H1 (cell line): ENCODE measurements at regions not wholly inside any gene's neighbourhood (a gene's known extent, or its start where the extent isn't known, plus 50 kb on each side); places are given as distances from the start of the nearest gene placed in this dataset.

ENCODE experiments used
- CTCF ChIA-PET: fragments of 300-600 bp; sonication (Branson Sonifier 250); formaldehyde crosslinking; loops from one replicate; lab custom pipeline; 2021; ENCODE audit not compliant: partially characterized antibody; lab: Charles Lee
- POLR2A ChIA-PET: fragments of 300-600 bp; sonication (Branson Sonifier 250); formaldehyde crosslinking; loops from one replicate; lab custom pipeline; 2021; ENCODE audit warnings: inconsistent platforms; ENCODE audit not compliant: partially characterized antibody; lab: Charles Lee
- DNase-seq, 2 experiments: peaks; one replicate each; pipeline versions ENCODE4 v3.0.0 to v3.0.0-alpha.2; 2010 to 2022; ENCODE audit warnings: low spot score in 2 of 2, low read depth in 1 of 2, mixed read lengths in 1 of 2
- FAIRE-seq: peaks from 2 replicates; lab custom pipeline; 2011; peaks lifted over from hg19 to GRCh38; lab: Jason Lieb, UNC
- H2AFZ ChIP-seq: 2 replicates; pipeline ENCODE4 v1.8.1; 2012; ENCODE audit warnings: low read length, inconsistent platforms
- H2AK5ac ChIP-seq: 2 replicates; pipeline ENCODE4 v1.6.1; 2013; ENCODE audit warnings: low read depth, low read length
- H2BK120ac ChIP-seq: replicated peaks from 2 replicates; pipeline ENCODE3; 2013; ENCODE audit warnings: low read depth, low read length, inconsistent platforms
- H2BK12ac ChIP-seq: 2 replicates; pipeline ENCODE4 v1.6.1; 2013; ENCODE audit warnings: low read depth, low read length
- H2BK15ac ChIP-seq: 2 replicates; pipeline ENCODE4 v1.6.1; 2013; ENCODE audit warnings: low read length
- H2BK20ac ChIP-seq: 2 replicates; pipeline ENCODE4 v1.6.1; 2013; ENCODE audit warnings: low read length
- H2BK5ac ChIP-seq: 2 replicates; pipeline ENCODE4 v1.6.1; 2013; ENCODE audit warnings: low read depth, low read length
- H3K14ac ChIP-seq: 2 replicates; pipeline ENCODE4 v1.6.1; 2013; ENCODE audit warnings: inconsistent platforms; ENCODE audit not compliant: insufficient read length
- H3K18ac ChIP-seq: 2 replicates; pipeline ENCODE4 v1.6.1; 2013; ENCODE audit warnings: low read length; ENCODE audit errors: extremely low read depth
- H3K23ac ChIP-seq: 2 replicates; pipeline ENCODE4 v1.6.1; 2013; ENCODE audit warnings: inconsistent platforms; ENCODE audit not compliant: insufficient read length
- H3K23me2 ChIP-seq: 2 replicates; pipeline ENCODE4 v1.6.1; 2013; ENCODE audit warnings: low read depth, low read length
- H3K27ac ChIP-seq: 2 replicates; pipeline ENCODE4 v1.6.1; 2011; ENCODE audit warnings: low read depth, low read length, inconsistent platforms
- H3K27me3 ChIP-seq, 4 experiments: replicated peaks in 1 of 4; 1 replicate in 1 of 4; 2 replicates in 3 of 4; pipeline versions ENCODE4 v1.6.1 to v1.8.1; 2011 to 2013; ENCODE audit warnings: low read length in 3 of 4, mild to moderate bottlenecking in 3 of 4, inconsistent platforms in 2 of 4, mixed read lengths in 2 of 4, moderate library complexity in 1 of 4; ENCODE audit not compliant: control insufficient read depth in 3 of 4, insufficient read depth in 3 of 4; ENCODE audit errors: extremely low read depth in 1 of 4
- H3K36me3 ChIP-seq, 4 experiments: 2 replicates each; pipeline versions ENCODE4 v1.6.1 to v1.8.1; 2011 to 2013; ENCODE audit warnings: mild to moderate bottlenecking in 4 of 4, low read length in 3 of 4, moderate library complexity in 2 of 4, control low read depth in 1 of 4, inconsistent platforms in 1 of 4; ENCODE audit not compliant: insufficient read depth in 4 of 4, control insufficient read depth in 2 of 4
- H3K4ac ChIP-seq: replicated peaks from 2 replicates; pipeline ENCODE3; 2013; ENCODE audit warnings: low read length, low read depth, mixed read lengths, inconsistent platforms; ENCODE audit not compliant: insufficient read length
- H3K4me1 ChIP-seq, 4 experiments: replicated peaks in 1 of 4; 1 replicate in 1 of 4; 2 replicates in 3 of 4; pipeline versions ENCODE4 v1.6.1 to v1.8.1; 2011 to 2013; ENCODE audit warnings: low read length in 3 of 4, inconsistent platforms in 2 of 4, mixed read lengths in 1 of 4; ENCODE audit not compliant: insufficient read depth in 4 of 4, control insufficient read depth in 3 of 4
- H3K4me2 ChIP-seq, 2 experiments: 2 replicates each; pipeline versions ENCODE4 v1.6.1 to v1.8.1; 2011 to 2013; ENCODE audit warnings: low read depth in 2 of 2, low read length in 2 of 2, control low read depth in 1 of 2, inconsistent platforms in 1 of 2, mild to moderate bottlenecking in 1 of 2; ENCODE audit not compliant: insufficient read depth in 1 of 2
- H3K4me3 ChIP-seq, 4 experiments: fragments of 200-600, 300-600 bp in 1 of 4; sonication (generic), shearing (Covaris generic), sonication (Bioruptor Twin) in 1 of 4; 2 replicates each; pipeline versions ENCODE4 v1.5.1 to v1.8.1; 2011 to 2016; ENCODE audit warnings: low read length in 4 of 4, low read depth in 3 of 4, control low read depth in 2 of 4, inconsistent platforms in 2 of 4, mild to moderate bottlenecking in 2 of 4, mixed read lengths in 1 of 4, moderate library complexity in 1 of 4; ENCODE audit not compliant: insufficient read depth in 2 of 4; ENCODE audit errors: extremely low read depth in 1 of 4
- H3K56ac ChIP-seq: replicated peaks from 2 replicates; pipeline ENCODE3; 2013; ENCODE audit warnings: low read depth, mild to moderate bottlenecking, mixed read lengths, low read length, inconsistent platforms; ENCODE audit not compliant: insufficient read length
- H3K79me1 ChIP-seq: 2 replicates; pipeline ENCODE4 v1.6.1; 2013; ENCODE audit warnings: low read depth, low read length, control low read depth
- H3K79me2 ChIP-seq, 2 experiments: 2 replicates each; pipeline versions ENCODE4 v1.6.1 to v1.8.1; 2012 to 2013; ENCODE audit warnings: low read length in 2 of 2, mild to moderate bottlenecking in 2 of 2, inconsistent platforms in 1 of 2; ENCODE audit not compliant: insufficient read depth in 2 of 2, control insufficient read depth in 1 of 2
- H3K9ac ChIP-seq, 4 experiments: replicated peaks in 1 of 4; 1 replicate in 1 of 4; 2 replicates in 3 of 4; pipeline versions ENCODE4 v1.6.1 to v1.8.1; 2011 to 2013; ENCODE audit warnings: low read depth in 3 of 4, low read length in 3 of 4, control low read depth in 2 of 4, mild to moderate bottlenecking in 2 of 4, moderate library complexity in 2 of 4, inconsistent platforms in 1 of 4; ENCODE audit errors: extremely low read depth in 1 of 4
- H3K9me3 ChIP-seq, 2 experiments: 2 replicates each; pipeline versions ENCODE4 v1.6.1 to v1.8.1; 2012 to 2013; ENCODE audit warnings: mild to moderate bottlenecking in 2 of 2, moderate library complexity in 2 of 2, control low read depth in 1 of 2, inconsistent platforms in 1 of 2, low read depth in 1 of 2, low read length in 1 of 2, mixed read lengths in 1 of 2; ENCODE audit not compliant: insufficient read depth in 2 of 2
- H4K20me1 ChIP-seq, 2 experiments: replicated peaks in 1 of 2; 2 replicates each; pipeline versions ENCODE3 to v1.8.1; 2011 to 2013; ENCODE audit warnings: inconsistent platforms in 2 of 2, low read length in 2 of 2, mild to moderate bottlenecking in 1 of 2; ENCODE audit not compliant: insufficient read depth in 2 of 2, control insufficient read depth in 1 of 2
- H4K5ac ChIP-seq: 2 replicates; pipeline ENCODE4 v1.6.1; 2013; ENCODE audit warnings: low read length, low read depth, mixed read lengths, inconsistent platforms; ENCODE audit not compliant: insufficient read length
- H4K8ac ChIP-seq: 2 replicates; pipeline ENCODE4 v1.8.0; 2013; ENCODE audit warnings: mild to moderate bottlenecking, moderate library complexity, low read length, inconsistent platforms; ENCODE audit not compliant: insufficient read depth; ENCODE audit errors: extremely low read depth
- H4K91ac ChIP-seq: replicated peaks from 2 replicates; pipeline ENCODE3; 2013; ENCODE audit warnings: low read length, mixed read lengths, inconsistent platforms; ENCODE audit not compliant: insufficient read length
- KDM1A ChIP-seq: fragments of 200-600, 300-600 bp; sonication (generic); IDR thresholded peaks from 2 replicates; pipeline ENCODE4 v1.7.1; 2016; ENCODE audit warnings: mild to moderate bottlenecking, low read length, borderline replicate concordance
- SIX5 ChIP-seq: IDR thresholded peaks from 2 replicates; pipeline ENCODE4 v1.6.1; 2011; ENCODE audit warnings: mild to moderate bottlenecking, low read depth, low read length
- WGBS, 2 experiments: shearing (Covaris generic) in 1 of 2; methylation state at CpG; one replicate each; pipeline versions ENCODE4 v1.1.6 to v1.1.7; 2013 to 2015; ENCODE audit warnings: low lambda C conversion rate in 2 of 2, mixed read lengths in 2 of 2, inconsistent platforms in 1 of 2, low coverage in 1 of 2, missing lambda C conversion rate in 1 of 2; ENCODE audit not compliant: insufficient replicate concordance in 2 of 2, insufficient coverage in 1 of 2, insufficient read length in 1 of 2; ENCODE audit errors: extremely low coverage in 1 of 2, missing lambda C conversion rate in 1 of 2; 5-methylcytosine and 5-hydroxymethylcytosine counted together
- TF ChIP-seq, protein P1 (sequence below): IDR thresholded peaks from 2 replicates; pipeline ENCODE4 v1.6.1; 2012; ENCODE audit warnings: low read length, inconsistent platforms
- TF ChIP-seq, protein P2 (sequence below), 3 experiments: IDR thresholded peaks; 1 replicate in 2 of 3; 2 replicates in 1 of 3; pipeline versions ENCODE4 v1.5.1 to v1.6.1; 2011; ENCODE audit warnings: low read length in 3 of 3, mild to moderate bottlenecking in 3 of 3, inconsistent platforms in 2 of 3, low read depth in 1 of 3, moderate library complexity in 1 of 3; ENCODE audit not compliant: insufficient read depth in 1 of 3; ENCODE audit errors: control extremely low read depth in 1 of 3

DNA sequence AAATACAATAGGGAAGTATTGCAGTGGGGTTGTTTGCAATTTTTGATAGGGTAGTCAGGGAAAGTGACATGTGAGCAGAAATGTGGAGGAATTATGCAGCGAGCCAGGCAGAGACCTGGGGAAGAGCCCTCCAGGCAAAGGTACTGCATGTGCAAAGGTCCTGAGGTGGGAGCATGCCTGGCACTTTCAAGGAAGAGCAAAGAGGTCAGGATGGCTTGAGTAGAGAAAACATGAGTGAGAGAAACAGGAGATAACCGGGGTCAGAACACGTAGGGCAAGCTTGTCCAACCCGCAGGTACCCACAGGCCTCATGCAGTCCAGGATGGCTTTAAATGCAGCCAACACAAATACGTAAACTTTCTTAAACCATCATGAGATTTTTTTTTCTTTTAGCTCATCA, 71.0 kb downstream of the COQ2 start:
- CTCF ChIA-PET: no interaction called here
- FAIRE-seq: no peak

More for the DNA sequence above, 71.0 kb downstream of the COQ2 start:
- Histone ChIP-seq H2BK20ac (no peak overlapping the region), H3K79me1 (no peaks in the 10 kb centered on the region), H3K56ac (no peak overlapping the region), H2BK12ac (no peak overlapping the region), H3K27me3 (peaks cover 0 to 2% (median 0%) of the 10 kb centered on the region in 4 experiments; a peak in 1 of 7 replicates), H4K8ac (no peak overlapping the region), H3K23me2 (no peaks in the 10 kb centered on the region), H4K20me1 (no peaks in the 10 kb centered on the region), H3K14ac (no peak overlapping the region), H3K9me3 (peaks cover under 1 to 3% of the 10 kb centered on the region in 2 experiments; a peak in 2 of 4 replicates), H3K18ac (no peak overlapping the region), H3K4me1 (peaks cover 0 to 12% (median 2%) of the 10 kb centered on the region in 4 experiments; a peak in 4 of 7 replicates), H3K4ac (no peak overlapping the region), H2BK15ac (no peak overlapping the region), H3K4me3 (no peak overlapping the region), H3K4me2 (no peak overlapping the region), H4K91ac (no peak overlapping the region), H3K23ac (no peak overlapping the region), H2BK5ac (no peak overlapping the region), H3K27ac (no peak overlapping the region), H2AK5ac (no peak overlapping the region), H3K79me2 (no peaks in the 10 kb centered on the region), H2AFZ (no peak overlapping the region), H3K36me3 (no peaks in the 10 kb centered on the region), H4K5ac (no peak overlapping the region), H2BK120ac (no peak overlapping the region), H3K9ac (no peak overlapping the region)
- no peak for DNase-seq
- TF ChIP-seq, protein P1, sequence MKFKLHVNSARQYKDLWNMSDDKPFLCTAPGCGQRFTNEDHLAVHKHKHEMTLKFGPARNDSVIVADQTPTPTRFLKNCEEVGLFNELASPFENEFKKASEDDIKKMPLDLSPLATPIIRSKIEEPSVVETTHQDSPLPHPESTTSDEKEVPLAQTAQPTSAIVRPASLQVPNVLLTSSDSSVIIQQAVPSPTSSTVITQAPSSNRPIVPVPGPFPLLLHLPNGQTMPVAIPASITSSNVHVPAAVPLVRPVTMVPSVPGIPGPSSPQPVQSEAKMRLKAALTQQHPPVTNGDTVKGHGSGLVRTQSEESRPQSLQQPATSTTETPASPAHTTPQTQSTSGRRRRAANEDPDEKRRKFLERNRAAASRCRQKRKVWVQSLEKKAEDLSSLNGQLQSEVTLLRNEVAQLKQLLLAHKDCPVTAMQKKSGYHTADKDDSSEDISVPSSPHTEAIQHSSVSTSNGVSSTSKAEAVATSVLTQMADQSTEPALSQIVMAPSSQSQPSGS: no peak
- TF ChIP-seq KDM1A (0 out of 2 replicates have a peak, but pooled peaks have one; percentile 47), SIX5 (no peak)
- TF ChIP-seq, protein P2, sequence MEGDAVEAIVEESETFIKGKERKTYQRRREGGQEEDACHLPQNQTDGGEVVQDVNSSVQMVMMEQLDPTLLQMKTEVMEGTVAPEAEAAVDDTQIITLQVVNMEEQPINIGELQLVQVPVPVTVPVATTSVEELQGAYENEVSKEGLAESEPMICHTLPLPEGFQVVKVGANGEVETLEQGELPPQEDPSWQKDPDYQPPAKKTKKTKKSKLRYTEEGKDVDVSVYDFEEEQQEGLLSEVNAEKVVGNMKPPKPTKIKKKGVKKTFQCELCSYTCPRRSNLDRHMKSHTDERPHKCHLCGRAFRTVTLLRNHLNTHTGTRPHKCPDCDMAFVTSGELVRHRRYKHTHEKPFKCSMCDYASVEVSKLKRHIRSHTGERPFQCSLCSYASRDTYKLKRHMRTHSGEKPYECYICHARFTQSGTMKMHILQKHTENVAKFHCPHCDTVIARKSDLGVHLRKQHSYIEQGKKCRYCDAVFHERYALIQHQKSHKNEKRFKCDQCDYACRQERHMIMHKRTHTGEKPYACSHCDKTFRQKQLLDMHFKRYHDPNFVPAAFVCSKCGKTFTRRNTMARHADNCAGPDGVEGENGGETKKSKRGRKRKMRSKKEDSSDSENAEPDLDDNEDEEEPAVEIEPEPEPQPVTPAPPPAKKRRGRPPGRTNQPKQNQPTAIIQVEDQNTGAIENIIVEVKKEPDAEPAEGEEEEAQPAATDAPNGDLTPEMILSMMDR (IDR thresholded peaks at IDR 0.05; ENCODE audit: control extremely low read depth in 1 of 3, insufficient read depth in 1 of 3, low read depth in 1 of 3, low read length in 3 of 3): no peak
- WGBS, 2 experiments: 91% methylated on average over 5 of the region's 5 CpGs; no CpG with 5 or more reads in 1 of the 2 experiments
- POLR2A ChIA-PET: no interaction called here
